CD4-positive, alpha-beta T cell treated with Interferon alpha-2 for 1 hour (primary cell): ENCODE measurements at regions not wholly inside any gene's neighbourhood (a gene's known extent, or its start where the extent isn't known, plus 50 kb on each side); places are given as distances from the start of the nearest gene placed in this dataset.
"Not testable (repeated sequence)": the region's sequence is repeated elsewhere in the genome, so short reads cannot be mapped to it uniquely, and the experiment has no call there.

Source experiments
- DNase-seq, 2 donors: peaks; one replicate each; pipeline ENCODE4 v3.0.0-alpha.2; 2020 to 2022

GRCh38 chr2:75870133-75870532 lies 159.4 kb upstream of the GCFC2 start:
- DNase-seq: no peak

GRCh38 chr2:75865702-75866101 lies 155.0 kb upstream of the GCFC2 start:
- DNase-seq: no peak

- DNase-seq: no peak
Observed at GRCh38 chr2:75865083-75865482, 154.4 kb upstream of the GCFC2 start.

GRCh38 chr2:75862547-75862946 lies 151.8 kb upstream of the GCFC2 start:
- DNase-seq: no peak

GRCh38 chr2:75853436-75853835 lies 142.7 kb upstream of the GCFC2 start:
- DNase-seq: no peak

- no peak for DNase-seq
Observed at GRCh38 chr2:75852639-75853038, 141.9 kb upstream of the GCFC2 start.

- no peak for DNase-seq
Observed at GRCh38 chr2:75846683-75847190, 136.0 kb upstream of the GCFC2 start.

GRCh38 chr2:75844651-75845050 lies 133.9 kb upstream of the GCFC2 start:
- no peak for DNase-seq

GRCh38 chr2:75834588-75834987 lies 123.9 kb upstream of the GCFC2 start:
- not testable (repeated sequence) for DNase-seq

- DNase-seq: no peak
Observed at GRCh38 chr2:75833386-75833785, 122.7 kb upstream of the GCFC2 start.

- no peak for DNase-seq
Observed at GRCh38 chr2:75828826-75829225, 118.1 kb upstream of the GCFC2 start.

- DNase-seq: not testable (repeated sequence)
Observed at GRCh38 chr2:75823515-75823914, 112.8 kb upstream of the GCFC2 start.

GRCh38 chr2:75822336-75822735 lies 111.6 kb upstream of the GCFC2 start:
- no peak for DNase-seq

GRCh38 chr2:75820693-75821092 lies 110.0 kb upstream of the GCFC2 start:
- no peak for DNase-seq

GRCh38 chr2:75810611-75811330 lies 100.1 kb upstream of the GCFC2 start:
- DNase-seq: no peak

- no peak for DNase-seq
Observed at GRCh38 chr2:75808793-75809535, 98.2 kb upstream of the GCFC2 start.

- DNase-seq: no peak
Observed at GRCh38 chr2:75807992-75808391, 97.3 kb upstream of the GCFC2 start.

- no peak for DNase-seq
Observed at GRCh38 chr2:75801234-75801982, 90.7 kb upstream of the GCFC2 start.

GRCh38 chr2:75800456-75800855 lies 89.7 kb upstream of the GCFC2 start:
- no peak for DNase-seq

GRCh38 chr2:75799859-75800258 lies 89.1 kb upstream of the GCFC2 start:
- no peak for DNase-seq

- DNase-seq: no peak
Observed at GRCh38 chr2:75798569-75798968, 87.9 kb upstream of the GCFC2 start.

GRCh38 chr2:75792996-75793395 lies 82.3 kb upstream of the GCFC2 start:
- no peak for DNase-seq

- DNase-seq: no peak
Observed at GRCh38 chr2:75792146-75792545, 81.4 kb upstream of the GCFC2 start.
